IMR-90 (cell line): ENCODE measurements at regions not wholly inside any gene's neighbourhood (a gene's known extent, or its start where the extent isn't known, plus 50 kb on each side); places are given as distances from the start of the nearest gene placed in this dataset.

Experiments
- ATAC-seq: fragments of 200-7000 bp; cut with Tn5 transposase; 2 replicates; pipeline ENCODE4 v1.9.1; 2020; ENCODE audit warnings: low read depth, mild to moderate bottlenecking, moderate library complexity
- BruUV-seq: library from RNA; stranded (reverse); fragments of 400-500 nt; replicated peaks from 2 replicates; lab custom pipeline; 2021; lab: Mats Ljungman, UMichigan
- CTCF ChIA-PET: fragments of 300-600 bp; formaldehyde crosslinking; extraction: SDS; loops from one replicate; lab custom pipeline; 2021; ENCODE audit warnings: antibody characterized with exemption; lab: Yijun Ruan, JAX
- POLR2A ChIA-PET: fragments of 300-600 bp; sonication (Branson Sonifier 250); formaldehyde crosslinking; loops from one replicate; lab custom pipeline; 2022; ENCODE audit warnings: antibody characterized with exemption; ENCODE audit not compliant: unreplicated experiment; lab: Charles Lee
- DNase-seq: peaks from one replicate; pipeline ENCODE4 v3.0.0; 2013
- H2AFZ ChIP-seq: replicated peaks from 2 replicates; pipeline ENCODE3; 2013; ENCODE audit warnings: low read length, mild to moderate bottlenecking; ENCODE audit not compliant: poor library complexity
- H2AK5ac ChIP-seq: 2 replicates; pipeline ENCODE4 v1.6.1; 2013; ENCODE audit warnings: low read depth, low read length, inconsistent platforms
- H2AK9ac ChIP-seq: replicated peaks from 2 replicates; pipeline ENCODE3; 2013; ENCODE audit warnings: mild to moderate bottlenecking, low read depth, low read length, moderate library complexity; ENCODE audit not compliant: poor library complexity
- H2BK120ac ChIP-seq: 2 replicates; pipeline ENCODE4 v1.6.1; 2013; ENCODE audit warnings: low read depth, low read length, inconsistent platforms
- H2BK15ac ChIP-seq: 3 replicates; pipeline ENCODE4 v1.6.1; 2013; ENCODE audit warnings: low read depth, low read length, inconsistent platforms
- H2BK20ac ChIP-seq: 2 replicates; pipeline ENCODE4 v1.6.1; 2013; ENCODE audit warnings: low read depth, mild to moderate bottlenecking, inconsistent platforms, low read length, moderate library complexity
- H2BK5ac ChIP-seq: 2 replicates; pipeline ENCODE4 v1.6.1; 2013; ENCODE audit warnings: mild to moderate bottlenecking, low read depth, low read length, inconsistent platforms; ENCODE audit not compliant: poor library complexity, severe bottlenecking
- H3K14ac ChIP-seq: replicated peaks from 2 replicates; pipeline ENCODE4 v1.6.1; 2013; ENCODE audit warnings: low read depth, low read length, inconsistent platforms
- H3K18ac ChIP-seq: 2 replicates; pipeline ENCODE4 v1.6.1; 2013; ENCODE audit warnings: low read depth, low read length, control low read depth
- H3K23ac ChIP-seq: 2 replicates; pipeline ENCODE4 v1.6.1; 2013; ENCODE audit warnings: low read depth, low read length, inconsistent platforms
- H3K27ac ChIP-seq: 2 replicates; pipeline ENCODE4 v1.5.1; 2013; ENCODE audit warnings: mild to moderate bottlenecking, control low read depth, low read length; ENCODE audit not compliant: insufficient read depth
- H3K27me3 ChIP-seq: 2 replicates; pipeline ENCODE4 v1.6.1; 2013; ENCODE audit warnings: low read length; ENCODE audit not compliant: control insufficient read depth, insufficient read depth
- H3K36me3 ChIP-seq: 2 replicates; pipeline ENCODE4 v1.6.1; 2013; ENCODE audit warnings: low read length, mixed read lengths; ENCODE audit not compliant: control insufficient read depth, insufficient read depth
- H3K4ac ChIP-seq: 2 replicates; pipeline ENCODE4 v1.6.1; 2013; ENCODE audit warnings: low read depth, low read length, inconsistent platforms
- H3K4me1 ChIP-seq: 2 replicates; pipeline ENCODE4 v1.6.1; 2013; ENCODE audit warnings: low read length, mixed read lengths; ENCODE audit not compliant: control insufficient read depth, insufficient read depth
- H3K4me2 ChIP-seq: 2 replicates; pipeline ENCODE4 v1.6.1; 2013; ENCODE audit warnings: low read depth, mild to moderate bottlenecking, control low read depth, low read length, moderate library complexity
- H3K4me3 ChIP-seq: 2 replicates; pipeline ENCODE4 v1.5.1; 2013; ENCODE audit warnings: low read depth, mild to moderate bottlenecking, control low read depth, low read length, moderate library complexity; ENCODE audit not compliant: insufficient read depth
- H3K56ac ChIP-seq: 2 replicates; pipeline ENCODE4 v1.6.1; 2013; ENCODE audit warnings: low read length, inconsistent platforms; ENCODE audit not compliant: insufficient read depth; ENCODE audit errors: extremely low read depth
- H3K79me1 ChIP-seq, 2 experiments: 2 replicates each; pipeline ENCODE4 v1.6.1; 2013; ENCODE audit warnings: low read length in 2 of 2, inconsistent platforms in 1 of 2, low read depth in 1 of 2
- H3K9ac ChIP-seq: 2 replicates; pipeline ENCODE4 v1.6.1; 2013; ENCODE audit warnings: low read depth, low read length, control low read depth
- H3K9me1 ChIP-seq: 2 replicates; pipeline ENCODE4 v1.6.1; 2013; ENCODE audit warnings: low read length, inconsistent platforms; ENCODE audit not compliant: insufficient read depth
- H3K9me3 ChIP-seq: 2 replicates; pipeline ENCODE4 v1.6.1; 2013; ENCODE audit warnings: low read length; ENCODE audit not compliant: control insufficient read depth, insufficient read depth
- H4K20me1 ChIP-seq: 2 replicates; pipeline ENCODE4 v1.6.1; 2013; ENCODE audit warnings: low read length, inconsistent platforms; ENCODE audit not compliant: insufficient read depth
- H4K5ac ChIP-seq: 2 replicates; pipeline ENCODE4 v1.6.1; 2013; ENCODE audit warnings: mild to moderate bottlenecking, low read depth, low read length, control low read depth
- H4K8ac ChIP-seq, 2 experiments: 2 replicates each; pipeline ENCODE4 v1.6.1; 2013; ENCODE audit warnings: low read depth in 2 of 2, low read length in 2 of 2, control low read depth in 1 of 2, inconsistent platforms in 1 of 2
- H4K91ac ChIP-seq: 2 replicates; pipeline ENCODE4 v1.6.1; 2013; ENCODE audit warnings: low read depth, low read length, inconsistent platforms; ENCODE audit not compliant: insufficient read depth
- CEBPB ChIP-seq: IDR thresholded peaks from 2 replicates; pipeline ENCODE4 v1.6.1; 2012; ENCODE audit warnings: low read depth, low read length, improper control_type of control experiment
- CHD1 ChIP-seq: IDR thresholded peaks from 2 replicates; pipeline ENCODE4 v1.6.1; 2012; ENCODE audit warnings: low read depth, low read length, improper control_type of control experiment
- FOS ChIP-seq: fragments of 150-350 bp; IDR thresholded peaks from 2 replicates; pipeline ENCODE4 v1.6.1; 2016; ENCODE audit warnings: low read depth, low read length
- MAZ ChIP-seq: IDR thresholded peaks from 2 replicates; pipeline ENCODE4 v1.6.1; 2012; ENCODE audit warnings: low read depth, mild to moderate bottlenecking, low read length, improper control_type of control experiment, moderate library complexity, borderline replicate concordance
- WGBS, 2 experiments: methylation state at CpG; one replicate each; pipeline versions ENCODE4 v1.1.5 to v1.1.7; 2013; ENCODE audit warnings: missing lambda C conversion rate in 2 of 2; ENCODE audit not compliant: insufficient read length in 1 of 2; ENCODE audit errors: extremely low coverage in 2 of 2; 5-methylcytosine and 5-hydroxymethylcytosine counted together
- dilution Hi-C: fragments of 300-500 bp; cut with HindIII; formaldehyde crosslinking; loops from one replicate; pipeline ENCODE4 v1.14.3; 2018; ENCODE audit warnings: low sequenced_read_pairs; ENCODE audit not compliant: unreplicated experiment
- in situ Hi-C: fragments of 300-500 bp; cut with MboI; formaldehyde crosslinking; loops from 3 replicates; pipeline ENCODE4 v1.14.3; 2019; ENCODE audit warnings: low sequenced_read_pairs, inconsistent platforms, mixed read lengths
- intact Hi-C: fragments of 100-400 bp; cut with micrococcal nuclease; formaldehyde crosslinking; loops from 2 replicates; pipeline ENCODE4 v1.10.0; 2022

DNA sequence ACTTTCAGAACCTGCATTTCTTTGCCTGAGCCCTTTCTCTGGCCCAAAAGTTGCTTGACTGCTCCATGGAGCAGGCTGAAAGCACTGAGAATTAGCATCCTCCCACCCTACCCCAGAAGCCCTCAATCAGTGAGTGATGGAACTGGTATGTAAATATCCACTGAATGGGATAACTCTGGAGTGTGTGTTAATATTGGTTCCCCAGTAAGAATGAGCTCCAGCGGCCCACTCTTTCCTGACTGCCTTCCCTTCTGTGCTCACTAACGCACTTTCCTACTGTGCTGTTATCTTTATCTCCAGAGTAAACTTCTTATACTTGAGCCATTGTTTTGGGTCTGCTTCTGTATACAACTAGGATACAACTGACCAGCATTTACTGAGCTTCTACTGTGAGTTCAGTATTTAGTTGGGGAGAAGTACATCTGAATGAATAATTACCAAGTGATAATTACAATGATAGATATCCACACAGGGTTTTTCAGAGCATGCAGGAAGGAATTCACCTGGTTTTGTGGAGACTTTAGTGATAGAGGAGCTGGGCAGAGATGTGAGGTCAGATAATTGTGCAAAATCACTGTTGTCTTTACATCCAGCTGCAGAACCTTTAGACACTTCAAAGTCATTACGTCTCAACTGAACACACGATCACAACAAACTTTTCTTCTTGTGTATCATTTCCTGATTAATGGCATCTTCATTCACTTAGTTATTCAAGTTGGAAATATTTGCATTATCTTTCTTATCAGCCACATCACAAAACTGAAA, 149.2 kb upstream of the BTG1 start:
- H3K27me3 ChIP-seq = no peaks in the 10 kb centered on the region
- H3K14ac ChIP-seq = 0 out of 2 replicates have a peak overlapping the region, but pooled peaks have one; percentile 23
- in situ Hi-C loops = no loop called here
- H2AK9ac ChIP-seq = no peak overlapping the region
- no TSS peak for BruUV-seq
- peak overlapping the region; percentile 50; the same call in 1 of the 2 replicates for H3K4me2 ChIP-seq
- H3K4me3 ChIP-seq = no peak overlapping the region
- H3K23ac ChIP-seq = peak overlapping the region; percentile 19; the same call in 1 of the 2 replicates
- peak overlapping the region; percentile 84 for H2BK5ac ChIP-seq
- dilution Hi-C loops = no loop called here
- intact Hi-C loops = loop anchor here (2.0 to 10.0 kb wide), 3 partner anchors 148 to 912 kb away; partner anchors contain the start of gene BTG1
- no peak overlapping the region; the same call in 1 of the 2 replicates for H2AK5ac ChIP-seq
- no peak overlapping the region; the same call in 1 of the 2 replicates for H4K5ac ChIP-seq
- no peak overlapping the region for H2AFZ ChIP-seq
- no peak overlapping the region for H3K56ac ChIP-seq
- H3K4me1 ChIP-seq = peaks cover 23% of the 10 kb centered on the region
- WGBS, 2 experiments = no CpG with 5 or more reads among the region's 4 CpGs
- peak; percentile 72 for ATAC-seq
- no peak overlapping the region for H3K9ac ChIP-seq
- H3K36me3 ChIP-seq = no peaks in the 10 kb centered on the region
- POLR2A ChIA-PET = interaction anchor here (0.6 to 1.5 kb wide), 2 partner anchors 13 to 149 kb away, joined by 3 to 5 read pairs; partner anchors contain the start of gene BTG1
- H3K4ac ChIP-seq = peak overlapping the region; percentile 73
- peak overlapping the region; percentile 61; the same call in 1 of the 2 replicates for H4K91ac ChIP-seq
- no peaks in the 10 kb centered on the region for H3K9me3 ChIP-seq
- peak; percentile 89 for DNase-seq
- H2BK20ac ChIP-seq = peak overlapping the region; percentile 88
- TF ChIP-seq FOS = 0 out of 2 replicates have a peak, but pooled peaks have one; percentile 34
- TF ChIP-seq CHD1 = no peak
- TF ChIP-seq MAZ = peak; percentile 38; the same call in 1 of the 2 replicates
- TF ChIP-seq CEBPB = no peak; the same call in 1 of the 2 replicates
- H3K18ac ChIP-seq = peak overlapping the region; percentile 16; the same call in 1 of the 2 replicates
- H3K9me1 ChIP-seq = peaks cover 9% of the 10 kb centered on the region
- no peak overlapping the region for H3K27ac ChIP-seq
- 0 out of 4 replicates have a peak, but pooled peaks cover 0 to 4% of the 10 kb centered on the region in 2 experiments for H3K79me1 ChIP-seq
- peak overlapping the region in 1 of 2 experiments; percentile 34; a peak in 2 of 4 replicates for H4K8ac ChIP-seq
- no peaks in the 10 kb centered on the region for H4K20me1 ChIP-seq
- CTCF ChIA-PET = no interaction called here
- H2BK120ac ChIP-seq = peak overlapping the region; percentile 66
- peak overlapping the region; percentile 67; the same call in 2 of the 3 replicates for H2BK15ac ChIP-seq
